Osteoblast (primary cell): ENCODE measurements at regions not wholly inside any gene's neighbourhood (a gene's known extent, or its start where the extent isn't known, plus 50 kb on each side); places are given as distances from the start of the nearest gene placed in this dataset.

ENCODE experiments used
- DNase-seq: peaks from one replicate; pipeline ENCODE4 v3.0.0; 2011; ENCODE audit warnings: low spot score, mixed read lengths; ENCODE audit not compliant: insufficient read length; ENCODE audit errors: missing footprints
- H2AFZ ChIP-seq: 2 replicates; pipeline ENCODE4 v1.6.0; 2011; ENCODE audit warnings: mild to moderate bottlenecking, low read length
- H3K27ac ChIP-seq: 2 replicates; pipeline ENCODE4 v1.5.1; 2011; ENCODE audit warnings: mild to moderate bottlenecking, low read depth, low read length, moderate library complexity
- H3K27me3 ChIP-seq: 2 replicates; pipeline ENCODE4 v1.6.0; 2012; ENCODE audit warnings: mild to moderate bottlenecking, control low read depth, inconsistent platforms, low read length, moderate library complexity; ENCODE audit not compliant: insufficient read depth
- H3K36me3 ChIP-seq: 2 replicates; pipeline ENCODE4 v1.5.1; 2011; ENCODE audit warnings: mild to moderate bottlenecking, low read length, control low read depth, moderate library complexity; ENCODE audit not compliant: insufficient read depth
- H3K4me1 ChIP-seq: 2 replicates; pipeline ENCODE4 v1.5.1; 2011; ENCODE audit warnings: mild to moderate bottlenecking, low read length, control low read depth, moderate library complexity; ENCODE audit not compliant: insufficient read depth
- H3K4me2 ChIP-seq: 2 replicates; pipeline ENCODE4 v1.6.0; 2011; ENCODE audit warnings: mild to moderate bottlenecking, low read length; ENCODE audit not compliant: insufficient read depth
- H3K4me3 ChIP-seq: fragments of 200-600 bp; sonication (generic); 3 replicates; pipeline ENCODE4 v1.5.1; 2012; ENCODE audit warnings: mild to moderate bottlenecking, low read length, inconsistent platforms; ENCODE audit not compliant: insufficient read depth
- H3K79me2 ChIP-seq: 2 replicates; pipeline ENCODE4 v1.6.0; 2012; ENCODE audit warnings: mild to moderate bottlenecking, low read length, control low read depth, inconsistent platforms; ENCODE audit not compliant: insufficient read depth
- H3K9me3 ChIP-seq: 2 replicates; pipeline ENCODE4 v1.5.1; 2011; ENCODE audit warnings: low read depth, low read length, control low read depth
- H4K20me1 ChIP-seq: 2 replicates; pipeline ENCODE4 v1.6.0; 2012; ENCODE audit warnings: mild to moderate bottlenecking, low read length, control low read depth; ENCODE audit not compliant: insufficient read depth
- TF ChIP-seq, protein P1 (sequence below): IDR thresholded peaks from 2 replicates; pipeline ENCODE4 v1.5.1; 2011; ENCODE audit warnings: mild to moderate bottlenecking, low read depth, low read length, moderate library complexity; ENCODE audit errors: extremely low read depth

DNA sequence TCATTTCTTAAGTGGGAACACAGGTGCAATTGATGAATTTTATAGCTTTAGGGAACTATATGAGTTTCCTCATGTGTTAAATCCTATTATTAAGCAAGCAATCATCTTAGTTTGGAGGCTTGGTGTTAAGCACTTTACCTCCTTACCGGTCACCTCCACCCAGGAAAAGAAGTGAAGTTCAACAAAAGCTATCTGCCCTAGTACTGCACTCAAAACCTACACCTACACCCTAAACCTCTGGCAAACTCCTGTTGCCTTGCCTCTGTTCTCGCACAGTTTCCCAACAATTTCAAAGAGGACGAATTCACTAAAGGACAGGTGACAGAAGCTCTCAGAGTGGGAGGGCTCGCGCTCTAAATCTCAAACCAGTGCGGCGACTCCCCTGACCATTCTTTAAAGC, 85.7 kb upstream of the TENT5D start:
- no peak overlapping the region for H3K27ac ChIP-seq
- H3K4me2 ChIP-seq, result no peak overlapping the region
- H3K27me3 ChIP-seq, result no peaks in the 10 kb centered on the region
- H3K79me2 ChIP-seq, result no peaks in the 10 kb centered on the region
- no peak for DNase-seq
- TF ChIP-seq, protein P1, sequence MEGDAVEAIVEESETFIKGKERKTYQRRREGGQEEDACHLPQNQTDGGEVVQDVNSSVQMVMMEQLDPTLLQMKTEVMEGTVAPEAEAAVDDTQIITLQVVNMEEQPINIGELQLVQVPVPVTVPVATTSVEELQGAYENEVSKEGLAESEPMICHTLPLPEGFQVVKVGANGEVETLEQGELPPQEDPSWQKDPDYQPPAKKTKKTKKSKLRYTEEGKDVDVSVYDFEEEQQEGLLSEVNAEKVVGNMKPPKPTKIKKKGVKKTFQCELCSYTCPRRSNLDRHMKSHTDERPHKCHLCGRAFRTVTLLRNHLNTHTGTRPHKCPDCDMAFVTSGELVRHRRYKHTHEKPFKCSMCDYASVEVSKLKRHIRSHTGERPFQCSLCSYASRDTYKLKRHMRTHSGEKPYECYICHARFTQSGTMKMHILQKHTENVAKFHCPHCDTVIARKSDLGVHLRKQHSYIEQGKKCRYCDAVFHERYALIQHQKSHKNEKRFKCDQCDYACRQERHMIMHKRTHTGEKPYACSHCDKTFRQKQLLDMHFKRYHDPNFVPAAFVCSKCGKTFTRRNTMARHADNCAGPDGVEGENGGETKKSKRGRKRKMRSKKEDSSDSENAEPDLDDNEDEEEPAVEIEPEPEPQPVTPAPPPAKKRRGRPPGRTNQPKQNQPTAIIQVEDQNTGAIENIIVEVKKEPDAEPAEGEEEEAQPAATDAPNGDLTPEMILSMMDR, result no peak
- no peak overlapping the region for H2AFZ ChIP-seq
- H3K4me3 ChIP-seq, result no peak overlapping the region
- no peaks in the 10 kb centered on the region for H3K36me3 ChIP-seq
- no peaks in the 10 kb centered on the region for H3K4me1 ChIP-seq
- no peaks in the 10 kb centered on the region for H4K20me1 ChIP-seq
- no peaks in the 10 kb centered on the region for H3K9me3 ChIP-seq

DNA sequence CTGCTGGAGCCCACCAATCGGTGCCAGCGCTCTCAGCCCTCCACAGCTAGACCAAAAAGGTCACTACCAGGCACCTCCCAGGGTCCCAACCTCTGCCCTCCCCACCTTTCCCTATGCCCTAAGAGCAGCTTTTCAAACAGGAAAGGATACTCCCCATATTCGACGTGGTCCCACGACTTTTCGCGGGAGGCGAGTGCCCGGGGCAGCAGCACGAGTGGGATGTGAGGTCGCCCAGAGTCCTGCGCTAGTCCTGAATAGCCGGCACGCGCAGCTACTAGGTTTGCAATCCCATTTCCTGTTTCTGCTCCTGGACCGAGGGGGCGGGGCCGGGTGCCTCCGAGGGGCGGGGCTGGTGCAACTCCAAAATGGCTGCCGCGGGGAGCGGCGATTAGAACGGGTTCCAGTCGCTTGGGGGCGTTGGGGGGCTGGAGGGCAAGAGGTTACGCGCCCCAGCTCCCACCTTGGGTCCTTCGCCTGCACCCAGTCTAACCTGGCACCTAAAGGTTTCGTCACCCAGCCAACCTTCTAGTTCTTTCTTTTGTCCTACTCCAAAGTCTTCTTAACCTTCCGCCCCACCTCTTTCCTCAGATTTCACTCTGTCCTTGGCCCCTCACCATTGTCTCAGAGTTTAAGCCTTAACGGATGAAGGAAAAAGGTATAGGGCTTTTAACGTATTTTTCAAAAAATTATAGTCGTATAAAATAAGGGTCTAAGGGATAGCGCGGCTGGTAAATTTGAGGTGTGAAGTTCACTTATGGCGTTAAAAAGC, 85.0 kb upstream of the TENT5D start:
- Histone ChIP-seq H3K36me3 (no peaks in the 10 kb centered on the region), H3K79me2 (no peaks in the 10 kb centered on the region), H3K9me3 (no peaks in the 10 kb centered on the region), H2AFZ (no peak overlapping the region), H3K4me2 (no peak overlapping the region), H3K4me3 (peak overlapping the region; percentile 39), H3K27me3 (no peaks in the 10 kb centered on the region), H3K27ac (no peak overlapping the region), H3K4me1 (no peaks in the 10 kb centered on the region), H4K20me1 (no peaks in the 10 kb centered on the region)
- TF ChIP-seq, protein P1, result no peak
- DNase-seq, result no peak

DNA sequence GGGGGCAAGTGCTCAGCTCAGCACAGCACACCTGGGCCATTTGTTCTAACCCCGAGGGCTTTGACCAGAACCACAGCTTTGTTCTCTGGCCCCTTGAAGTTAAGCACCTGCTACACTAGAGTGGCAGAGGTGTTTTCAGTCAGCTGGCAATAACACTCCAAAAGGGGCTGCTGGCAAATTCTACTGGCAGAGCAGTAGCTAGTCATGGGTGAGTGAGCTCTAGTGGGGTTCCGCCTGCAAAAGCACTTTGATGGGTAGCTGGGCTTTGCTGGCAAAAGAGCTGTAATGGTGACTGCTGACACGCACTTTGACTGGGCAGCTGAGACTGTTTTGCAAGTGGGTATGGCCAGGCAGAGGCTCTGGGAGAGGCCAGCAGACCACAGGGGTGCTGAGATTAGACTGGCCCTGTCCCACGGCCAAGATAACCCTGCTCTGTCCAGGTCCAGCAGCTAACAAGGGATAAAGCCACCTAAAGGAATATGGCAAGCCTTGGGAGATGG, 65.2 kb upstream of the TENT5D start:
- Histone ChIP-seq H3K4me3 (no peak overlapping the region), H3K4me2 (no peak overlapping the region), H3K27ac (no peak overlapping the region), H3K79me2 (no peaks in the 10 kb centered on the region), H3K9me3 (peaks cover 2% of the 10 kb centered on the region), H2AFZ (no peak overlapping the region), H3K36me3 (no peaks in the 10 kb centered on the region), H3K4me1 (no peaks in the 10 kb centered on the region), H4K20me1 (no peaks in the 10 kb centered on the region), H3K27me3 (no peaks in the 10 kb centered on the region)
- TF ChIP-seq, protein P1, result no peak
- DNase-seq, result no peak
